OCI-LY1 (cell line): ENCODE measurements at regions not wholly inside any gene's neighbourhood (a gene's known extent, or its start where the extent isn't known, plus 50 kb on each side); places are given as distances from the start of the nearest gene placed in this dataset.

Experiments used
- H2AFZ ChIP-seq: fragments of 200-600 bp; sonication (generic), shearing (Covaris generic); 2 replicates; pipeline ENCODE4 v1.6.0; 2014; ENCODE audit warnings: antibody characterized with exemption, mild to moderate bottlenecking, low read length
- H3F3A ChIP-seq: fragments of 200-600 bp; sonication (generic), shearing (Covaris generic); 2 replicates; pipeline ENCODE4 v1.6.0; 2014; ENCODE audit warnings: mild to moderate bottlenecking, antibody characterized with exemption, low read length, moderate library complexity; ENCODE audit not compliant: insufficient read depth
- H3K27ac ChIP-seq: fragments of 200-600 bp; sonication (generic); 2 replicates; pipeline ENCODE4 v1.5.1; 2014; ENCODE audit warnings: low read length, mixed run types, mild to moderate bottlenecking, low read depth; ENCODE audit not compliant: poor library complexity, severe bottlenecking
- H3K27me3 ChIP-seq: fragments of 200-600 bp; sonication (generic); 2 replicates; pipeline ENCODE4 v1.6.0; 2014; ENCODE audit warnings: antibody characterized with exemption, mild to moderate bottlenecking, low read length, moderate library complexity; ENCODE audit not compliant: insufficient read depth
- H3K36me3 ChIP-seq: fragments of 200-600 bp; sonication (generic); 2 replicates; pipeline ENCODE4 v1.6.1; 2014; ENCODE audit warnings: mild to moderate bottlenecking, antibody characterized with exemption, low read length, moderate library complexity, mixed read lengths; ENCODE audit not compliant: insufficient read depth
- H3K4me1 ChIP-seq: fragments of 200-600 bp; sonication (generic); 2 replicates; pipeline ENCODE4 v1.5.1; 2014; ENCODE audit warnings: mild to moderate bottlenecking, low read length, moderate library complexity; ENCODE audit not compliant: insufficient read depth, severe bottlenecking
- H3K4me2 ChIP-seq: fragments of 200-600 bp; sonication (generic), shearing (Covaris generic); 2 replicates; pipeline ENCODE4 v1.6.1; 2014; ENCODE audit warnings: low read length
- H3K4me3 ChIP-seq: fragments of 200-600 bp; sonication (generic); 2 replicates; pipeline ENCODE4 v1.5.1; 2014; ENCODE audit warnings: low read length, low read depth, mild to moderate bottlenecking, mixed read lengths; ENCODE audit not compliant: poor library complexity, severe bottlenecking
- H3K79me2 ChIP-seq: fragments of 200-600 bp; shearing (Covaris generic); 2 replicates; pipeline ENCODE4 v1.6.1; 2016; ENCODE audit warnings: mixed run types, low read length, mixed read lengths; ENCODE audit not compliant: insufficient read depth
- H3K9ac ChIP-seq: fragments of 200-600 bp; sonication (generic), shearing (Covaris generic); 2 replicates; pipeline ENCODE4 v1.6.1; 2014; ENCODE audit warnings: mild to moderate bottlenecking, low read length, mixed read lengths
- H3K9me2 ChIP-seq: fragments of 200-600 bp; sonication (generic), shearing (Covaris generic); 2 replicates; pipeline ENCODE4 v1.6.1; 2014; ENCODE audit warnings: low read depth, mild to moderate bottlenecking, low read length, mixed read lengths
- H3K9me3 ChIP-seq: fragments of 200-600 bp; shearing (Covaris generic); 2 replicates; pipeline ENCODE4 v1.6.1; 2014; ENCODE audit warnings: low read length, mixed read lengths
- H4K20me1 ChIP-seq: fragments of 200-600 bp; sonication (generic), shearing (Covaris generic); 2 replicates; pipeline ENCODE4 v1.6.0; 2016; ENCODE audit warnings: mild to moderate bottlenecking, low read length; ENCODE audit not compliant: insufficient read depth
- CTCF ChIP-seq: fragments of 200-600 bp; sonication (generic), shearing (Covaris generic); IDR thresholded peaks from 2 replicates; pipeline ENCODE4 v1.5.1; 2017; ENCODE audit warnings: mild to moderate bottlenecking, antibody characterized with exemption, low read length, moderate library complexity, mixed read lengths
- EZH2 ChIP-seq: fragments of 200-600 bp; sonication (generic), shearing (Covaris generic); IDR thresholded peaks from 2 replicates; pipeline ENCODE4 v1.8.0; 2017; ENCODE audit warnings: borderline replicate concordance, mixed run types, mild to moderate bottlenecking, antibody characterized with exemption, low read length, moderate library complexity, mixed read lengths

DNA sequence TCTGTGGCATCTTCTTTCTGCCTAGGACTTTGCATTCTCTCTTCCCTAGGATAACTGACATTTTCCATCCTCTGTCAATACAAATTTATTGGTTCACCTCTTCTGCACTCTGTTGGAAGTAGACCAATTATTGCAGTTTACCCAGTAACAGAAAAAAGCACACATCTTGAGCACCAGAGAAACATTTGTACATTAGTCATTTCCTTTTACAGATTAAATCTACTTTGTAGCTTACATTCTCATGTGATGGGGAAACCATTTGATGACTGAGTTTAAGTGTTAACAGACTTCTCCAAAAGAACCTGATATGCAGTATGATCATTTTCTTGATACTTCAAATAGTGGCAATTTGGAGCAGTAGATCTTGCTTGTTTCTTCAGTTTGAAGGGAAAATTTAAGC, 1098.8 kb downstream of the DTWD2 start:
- Histone ChIP-seq H3F3A (no peaks in the 10 kb centered on the region), H4K20me1 (no peaks in the 10 kb centered on the region), H3K27ac (no peak overlapping the region), H3K4me1 (no peaks in the 10 kb centered on the region), H2AFZ (no peak overlapping the region), H3K4me3 (no peak overlapping the region), H3K36me3 (no peaks in the 10 kb centered on the region), H3K9ac (no peak overlapping the region), H3K9me3 (no peaks in the 10 kb centered on the region), H3K79me2 (no peaks in the 10 kb centered on the region), H3K4me2 (no peak overlapping the region), H3K27me3 (no peaks in the 10 kb centered on the region), H3K9me2 (no peaks in the 10 kb centered on the region)
- TF ChIP-seq CTCF, result no peak
- TF ChIP-seq EZH2, result no peak

GRCh38 chr5:117888688-117889087, 1099.7 kb downstream of the DTWD2 start:
- H3F3A ChIP-seq, result no peaks in the 10 kb centered on the region
- no peak overlapping the region for H2AFZ ChIP-seq
- H3K4me2 ChIP-seq, result no peak overlapping the region
- no peaks in the 10 kb centered on the region for H3K36me3 ChIP-seq
- no peak overlapping the region for H3K27ac ChIP-seq
- no peaks in the 10 kb centered on the region for H3K79me2 ChIP-seq
- H3K9ac ChIP-seq, result no peak overlapping the region
- no peak overlapping the region for H3K4me3 ChIP-seq
- TF ChIP-seq CTCF (no peak), EZH2 (no peak)
- H3K9me3 ChIP-seq, result no peaks in the 10 kb centered on the region
- H3K4me1 ChIP-seq, result no peaks in the 10 kb centered on the region
- no peaks in the 10 kb centered on the region for H3K9me2 ChIP-seq
- H4K20me1 ChIP-seq, result no peaks in the 10 kb centered on the region
- no peaks in the 10 kb centered on the region for H3K27me3 ChIP-seq

- no peak overlapping the region for H3K4me3 ChIP-seq
- TF ChIP-seq CTCF (no peak), EZH2 (no peak)
- no peaks in the 10 kb centered on the region for H3K36me3 ChIP-seq
- H3K27me3 ChIP-seq, result no peaks in the 10 kb centered on the region
- no peak overlapping the region for H3K9ac ChIP-seq
- H3F3A ChIP-seq, result no peaks in the 10 kb centered on the region
- H2AFZ ChIP-seq, result no peak overlapping the region
- H3K4me2 ChIP-seq, result no peak overlapping the region
- H3K27ac ChIP-seq, result no peak overlapping the region
- no peaks in the 10 kb centered on the region for H3K4me1 ChIP-seq
- H3K79me2 ChIP-seq, result no peaks in the 10 kb centered on the region
- H4K20me1 ChIP-seq, result no peaks in the 10 kb centered on the region
- no peaks in the 10 kb centered on the region for H3K9me2 ChIP-seq
- no peaks in the 10 kb centered on the region for H3K9me3 ChIP-seq
These were observed 1106.7 kb downstream of the DTWD2 start for GRCh38 chr5:117881426-117882230.
